GM12891 (cell line): ENCODE measurements at regions not wholly inside any gene's neighbourhood (a gene's known extent, or its start where the extent isn't known, plus 50 kb on each side); places are given as distances from the start of the nearest gene placed in this dataset.

Experiments used
- DNase-seq: peaks from one replicate; pipeline ENCODE4 v3.0.0; 2011; ENCODE audit warnings: low spot score; ENCODE audit not compliant: insufficient read length
- FAIRE-seq: peaks from 2 replicates; lab custom pipeline; 2011; peaks lifted over from hg19 to GRCh38; lab: Jason Lieb, UNC
- PAX5 ChIP-seq: IDR thresholded peaks from 2 replicates; pipeline ENCODE4 v1.6.1; 2011; ENCODE audit warnings: low read length, moderate library complexity, mild to moderate bottlenecking; ENCODE audit not compliant: insufficient read depth, severe bottlenecking
- POLR2A ChIP-seq: IDR thresholded peaks from 2 replicates; pipeline ENCODE4 v1.6.1; 2011; ENCODE audit warnings: low read depth, low read length, control low read depth
- POLR2AphosphoS5 ChIP-seq: IDR thresholded peaks from 2 replicates; pipeline ENCODE4 v1.6.1; 2011; ENCODE audit warnings: low read depth, low read length, control low read depth
- POU2F2 ChIP-seq: IDR thresholded peaks from 2 replicates; pipeline ENCODE4 v1.6.1; 2011; ENCODE audit warnings: low read depth, mild to moderate bottlenecking, control low read depth, low read length, moderate library complexity
- SPI1 ChIP-seq: IDR thresholded peaks from 2 replicates; pipeline ENCODE4 v1.6.1; 2011; ENCODE audit warnings: low read depth, low read length, control low read depth
- TAF1 ChIP-seq: IDR thresholded peaks from 2 replicates; pipeline ENCODE4 v1.6.1; 2011; ENCODE audit warnings: low read depth, low read length, control low read depth

DNA sequence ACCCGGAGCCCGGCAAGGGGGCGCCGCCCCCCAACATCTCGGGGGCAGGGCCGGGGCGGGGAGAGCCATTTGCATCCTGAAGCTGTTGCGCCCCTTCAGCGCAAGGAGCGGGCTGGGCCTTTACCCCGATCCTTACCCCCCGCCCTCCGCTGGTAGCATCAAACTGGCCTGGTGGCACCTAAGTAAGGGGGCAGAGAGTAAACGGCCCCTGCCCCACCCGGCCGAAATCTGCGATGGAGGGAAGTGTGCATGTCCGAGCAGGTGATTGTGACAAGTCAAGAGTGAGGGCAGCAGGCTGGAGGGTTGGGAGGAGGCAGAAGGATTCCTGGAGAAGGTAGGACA, 101.2 kb downstream of the ESM1 start:
- FAIRE-seq (no peak), DNase-seq (no peak)

DNA sequence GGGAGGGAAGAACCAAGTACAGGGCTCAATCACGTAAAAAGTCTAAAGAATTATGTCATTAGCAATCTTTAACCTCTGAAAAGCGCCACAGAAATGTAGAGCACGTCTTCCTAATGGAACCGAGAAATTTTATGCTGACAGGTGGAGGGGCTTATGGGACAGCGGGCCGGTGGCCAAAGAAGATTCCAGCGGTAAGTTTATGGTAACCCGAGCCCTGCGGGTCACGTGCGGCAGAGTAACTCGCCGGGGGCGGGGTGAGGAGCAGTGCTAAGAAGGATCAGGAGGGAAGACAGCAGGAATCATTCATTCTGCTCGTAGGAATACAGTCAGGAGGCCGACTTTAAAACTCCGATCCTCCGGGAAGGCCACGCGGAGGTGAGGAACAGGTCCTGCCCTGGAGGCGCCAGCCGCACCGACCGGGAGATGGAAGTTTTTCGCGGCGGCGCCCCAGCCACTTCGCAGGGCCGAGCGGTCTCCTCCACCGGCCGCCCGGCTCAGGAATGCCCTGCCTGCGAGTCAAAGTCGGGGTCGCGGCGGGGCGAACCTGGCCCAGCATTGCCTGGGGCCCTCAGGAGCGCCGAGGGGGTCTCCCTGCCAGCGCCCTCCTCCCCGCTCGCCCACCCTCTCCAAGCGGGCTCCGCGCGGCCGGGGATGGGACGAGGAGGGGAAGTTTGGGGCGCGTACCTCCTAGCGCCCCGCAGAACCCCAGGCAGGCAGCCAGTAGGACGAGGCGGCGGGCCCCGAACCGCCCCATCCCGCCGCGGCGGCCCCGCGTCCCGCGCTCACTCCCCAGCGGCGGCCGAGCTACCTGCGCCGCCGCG, 101.8 kb downstream of the ESM1 start:
- FAIRE-seq (no peak), DNase-seq (no peak)
- TF ChIP-seq POLR2AphosphoS5 (no peak), SPI1 (no peak), POU2F2 (no peak), POLR2A (no peak), TAF1 (no peak), PAX5 (no peak)

More for the DNA sequence above, 101.2 kb downstream of the ESM1 start:
- TF ChIP-seq TAF1 (no peak), SPI1 (no peak), POU2F2 (no peak)

DNA sequence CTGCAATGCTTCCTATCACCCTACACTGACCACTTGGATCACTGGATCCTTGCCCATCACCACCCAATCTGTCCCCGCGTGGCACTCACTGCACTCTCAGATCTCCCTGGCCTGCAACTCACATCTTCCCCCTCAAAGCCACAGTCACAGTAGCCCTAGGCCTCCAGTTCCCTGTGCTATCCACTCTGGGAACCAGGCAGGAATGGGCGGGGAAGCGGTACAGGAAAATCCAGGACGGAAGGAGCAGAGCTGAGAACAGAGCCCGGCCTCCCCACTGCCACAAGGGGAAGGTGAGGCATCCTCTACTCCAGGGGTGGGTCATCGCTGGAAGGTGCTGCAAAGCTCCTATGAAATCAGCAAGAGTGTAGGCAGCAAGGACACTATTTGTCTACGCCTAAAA, 102.6 kb downstream of the ESM1 start:
- DNase-seq = no peak
- FAIRE-seq = no peak
- no peak for TF ChIP-seq POLR2A
- no peak for TF ChIP-seq SPI1
- no peak for TF ChIP-seq POU2F2
- no peak for TF ChIP-seq POLR2AphosphoS5
- TF ChIP-seq PAX5 = no peak
- no peak for TF ChIP-seq TAF1

- no peak for FAIRE-seq
- no peak for DNase-seq
- TF ChIP-seq SPI1 (no peak), POLR2A (no peak), PAX5 (no peak), POU2F2 (no peak), TAF1 (no peak), POLR2AphosphoS5 (no peak)
Measured at GRCh38 chr5:54882101-54882500, 103.3 kb downstream of the ESM1 start.

GRCh38 chr5:54881286-54882005, 103.9 kb downstream of the ESM1 start:
- TF ChIP-seq PAX5 (no peak), TAF1 (no peak), POU2F2 (no peak), SPI1 (no peak), POLR2AphosphoS5 (no peak), POLR2A (no peak)
- DNase-seq (no peak), FAIRE-seq (no peak)

GRCh38 chr5:54876976-54877375, 108.4 kb downstream of the ESM1 start:
- no peak for FAIRE-seq
- no peak for DNase-seq
- TF ChIP-seq PAX5 (no peak), SPI1 (no peak), POLR2A (no peak), POLR2AphosphoS5 (no peak), POU2F2 (no peak), TAF1 (no peak)

DNA sequence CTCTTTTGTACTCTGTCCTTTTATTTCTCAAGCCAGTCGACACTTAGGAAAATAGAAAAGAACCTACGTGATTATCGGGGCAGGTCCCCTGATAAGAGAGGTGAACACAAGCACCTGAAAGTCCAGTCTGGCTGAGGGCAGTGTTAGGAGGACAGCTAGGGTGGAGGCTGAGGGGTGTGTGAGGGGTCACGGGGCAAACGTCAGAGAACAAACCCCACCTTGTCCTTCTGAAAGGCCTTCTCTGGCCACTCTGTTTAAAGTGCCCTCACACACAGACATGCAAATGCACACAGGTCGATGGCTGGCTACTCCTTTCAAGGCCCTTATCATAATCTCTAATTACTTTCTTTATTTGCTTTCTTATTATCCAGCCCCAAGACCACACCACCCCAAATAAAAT, 108.8 kb downstream of the ESM1 start:
- DNase-seq (no peak), FAIRE-seq (no peak)
- no peak for TF ChIP-seq SPI1
- no peak for TF ChIP-seq POLR2A
- TF ChIP-seq POLR2AphosphoS5 = no peak
- no peak for TF ChIP-seq PAX5
- TF ChIP-seq TAF1 = no peak
- TF ChIP-seq POU2F2 = no peak

DNA sequence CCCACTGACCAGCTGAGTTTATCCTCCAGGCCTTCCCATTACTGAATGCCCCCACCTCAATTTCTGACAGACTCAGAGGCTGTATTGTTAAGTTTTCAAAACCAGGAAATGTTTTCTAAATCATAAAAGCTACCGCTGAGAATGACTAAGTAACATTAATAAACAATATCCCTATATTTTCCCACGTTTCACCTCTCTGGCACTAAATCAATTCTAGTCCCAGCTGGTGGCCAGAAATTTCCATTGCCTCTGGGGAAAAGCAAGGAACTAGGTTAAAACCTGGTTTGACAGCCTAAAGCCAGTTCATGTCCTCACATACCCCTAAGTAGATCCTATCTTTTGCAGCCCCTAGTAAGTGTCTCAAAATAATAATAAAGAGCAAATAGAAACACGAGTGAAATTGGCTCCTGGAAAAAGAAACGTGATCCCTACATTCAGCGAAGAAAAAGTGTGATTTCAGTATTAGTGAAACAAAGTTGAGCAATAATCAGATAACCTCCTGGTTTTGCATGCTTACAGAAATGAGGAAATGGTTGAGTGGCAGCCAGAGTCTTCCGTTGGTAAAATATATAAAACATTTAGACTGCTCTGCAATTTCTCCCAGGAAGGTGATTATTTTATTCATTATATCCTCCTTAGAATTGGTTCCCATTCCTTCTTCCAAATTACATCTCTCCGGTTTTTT, 110.9 kb downstream of the ESM1 start:
- DNase-seq = no peak

GRCh38 chr5:54873691-54874090, 111.7 kb downstream of the ESM1 start:
- DNase-seq (no peak), FAIRE-seq (no peak)
- no peak for TF ChIP-seq POLR2A
- no peak for TF ChIP-seq PAX5
- no peak for TF ChIP-seq SPI1
- TF ChIP-seq TAF1 = no peak
- TF ChIP-seq POLR2AphosphoS5 = no peak
- no peak for TF ChIP-seq POU2F2

More for the DNA sequence above, 110.9 kb downstream of the ESM1 start:
- TF ChIP-seq POU2F2 (no peak), POLR2AphosphoS5 (no peak), TAF1 (no peak), SPI1 (no peak), PAX5 (no peak), POLR2A (no peak)
- FAIRE-seq = no peak
